ENCODE measurements at regions not wholly inside any gene's neighbourhood (a gene's known extent, or its start where the extent isn't known, plus 50 kb on each side); places are given as distances from the start of the nearest gene placed in this dataset.

GRCh38 chr3:101124125-101124524 lies 130.9 kb upstream of the ABI3BP start:
- TF ChIP-seq CTCF (IDR thresholded peaks at IDR 0.05; ENCODE audit: low read depth, low read length): no peak
- TF ChIP-seq EZH2phosphoT487 (IDR thresholded peaks at IDR 0.05; ENCODE audit: low read depth): no peak

Data from OCI-LY3 (cell line).